NCI-H510A treated with DMSO at 0.1 percent for 48 hours (cell line): ENCODE measurements at regions not wholly inside any gene's neighbourhood (a gene's known extent, or its start where the extent isn't known, plus 50 kb on each side); places are given as distances from the start of the nearest gene placed in this dataset.
"Not testable (repeated sequence)": the region's sequence is repeated elsewhere in the genome, so short reads cannot be mapped to it uniquely, and the experiment has no call there.

Experiments
- DNase-seq: peaks from one replicate; lab custom pipeline; 2025; lab: John Stamatoyannopoulos, UW

DNA sequence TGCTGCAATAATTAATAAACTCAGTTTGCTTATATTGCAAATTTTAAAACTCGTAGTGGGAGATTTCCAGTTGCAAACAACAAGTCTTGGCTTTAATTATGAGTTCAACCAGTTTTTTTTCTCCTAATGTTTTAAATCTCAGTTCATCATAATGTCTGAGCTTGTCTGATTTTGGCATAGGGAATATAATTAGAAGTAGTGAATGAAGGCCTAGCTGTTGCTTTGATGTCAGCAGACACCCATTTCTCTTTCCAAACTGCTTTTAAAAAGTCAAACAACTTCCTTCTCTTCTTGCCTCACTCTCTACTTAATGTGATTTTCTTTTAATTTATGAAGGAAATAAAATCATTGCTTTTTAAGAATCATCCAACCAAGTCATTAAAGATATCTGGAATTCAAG, 1462.1 kb downstream of the DPP10 start:
- DNase-seq = no peak

DNA sequence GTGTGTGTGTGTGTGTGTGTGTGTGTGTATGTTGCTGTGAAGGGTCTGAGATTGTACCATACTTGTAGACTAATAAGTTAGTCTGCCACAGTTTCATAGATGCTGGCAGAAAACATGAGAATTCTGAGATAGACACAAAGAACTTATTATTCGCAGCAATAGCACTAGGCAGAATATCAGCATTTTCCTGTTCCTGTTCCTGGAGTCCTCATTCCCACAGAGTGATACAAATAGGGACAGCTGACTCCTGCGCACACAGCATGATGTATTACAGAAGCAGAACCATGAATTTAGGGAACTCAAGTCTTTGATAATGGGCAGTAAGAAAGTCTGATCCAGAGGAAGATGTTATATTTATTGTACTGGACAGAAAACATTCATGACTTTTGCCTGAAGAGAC, 1466.3 kb downstream of the DPP10 start:
- DNase-seq = no peak

DNA sequence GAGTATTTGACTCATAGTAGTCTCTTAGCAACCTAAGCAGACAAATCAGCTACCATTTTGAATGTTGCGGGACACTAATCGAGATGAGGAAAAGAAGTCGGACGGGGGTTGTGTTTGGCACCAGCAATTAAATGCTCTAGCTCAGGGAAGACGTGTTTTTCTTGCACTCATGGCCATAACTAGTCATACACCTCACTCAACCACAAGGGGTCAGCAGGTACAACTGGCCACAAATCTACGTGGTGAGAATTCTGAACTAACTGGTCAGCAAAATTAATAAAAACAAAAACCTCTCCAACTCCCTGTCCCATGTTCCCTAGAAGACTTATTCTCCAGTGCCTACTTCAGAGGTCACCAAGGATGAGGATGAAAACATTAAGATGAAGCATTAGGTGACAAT, 1467.8 kb downstream of the DPP10 start:
- DNase-seq = no peak

DNA sequence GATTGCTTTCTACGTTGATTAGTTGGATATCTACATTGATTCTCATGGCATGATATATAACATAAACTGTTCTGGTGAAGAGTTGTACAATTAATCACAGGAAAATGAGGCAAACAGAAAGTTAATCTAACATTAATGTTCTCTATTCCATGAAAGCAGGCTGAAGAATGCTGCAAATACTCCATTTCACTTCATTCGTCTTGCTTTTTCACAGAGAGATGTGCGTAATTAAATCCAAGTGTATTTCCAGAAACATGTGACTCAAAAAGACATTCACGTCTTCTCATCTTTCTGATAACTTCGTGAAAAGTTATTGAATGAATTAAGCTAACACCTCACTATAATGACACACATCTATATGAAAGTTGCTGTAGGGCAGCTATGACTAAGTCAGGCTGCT, 1471.5 kb downstream of the DPP10 start:
- no peak for DNase-seq

DNA sequence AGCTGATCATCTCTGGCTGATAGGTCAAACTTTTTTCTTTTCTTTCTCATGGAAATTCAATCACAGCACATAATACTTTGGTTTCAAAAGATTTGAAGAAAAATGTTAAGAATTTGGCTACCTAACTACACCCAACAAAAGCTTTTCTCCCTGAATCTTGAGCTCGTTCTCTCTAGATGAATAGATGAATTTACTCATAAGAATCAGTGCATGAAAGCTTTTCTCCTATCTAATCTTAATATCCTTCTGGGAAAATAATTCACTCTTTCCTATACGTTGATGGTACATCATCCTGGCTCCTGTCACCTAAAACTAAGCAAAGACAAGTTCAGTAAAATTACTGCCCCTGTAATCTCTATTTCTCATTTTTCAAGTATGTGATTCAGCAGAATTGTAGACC, 1479.1 kb downstream of the DPP10 start:
- no peak for DNase-seq

DNA sequence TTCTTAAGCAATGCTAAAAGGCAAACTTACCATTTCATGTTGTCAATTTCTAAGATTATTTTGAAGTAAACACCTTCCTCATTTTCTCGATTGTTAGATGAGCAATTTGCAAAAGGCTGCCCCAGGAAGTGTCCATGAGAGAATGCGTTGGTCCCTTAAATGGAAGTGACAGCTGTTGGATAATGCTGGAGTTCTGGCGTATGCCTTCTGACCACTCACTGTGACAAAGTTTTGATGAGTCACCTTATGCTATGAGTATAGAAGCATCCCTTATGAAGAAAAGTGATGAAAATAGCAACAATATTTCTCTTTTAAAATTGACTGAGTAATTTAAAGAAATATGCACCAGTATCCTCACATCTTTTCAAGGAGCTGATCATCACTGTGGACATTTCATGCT, 1497.5 kb downstream of the DPP10 start:
- DNase-seq = no peak

DNA sequence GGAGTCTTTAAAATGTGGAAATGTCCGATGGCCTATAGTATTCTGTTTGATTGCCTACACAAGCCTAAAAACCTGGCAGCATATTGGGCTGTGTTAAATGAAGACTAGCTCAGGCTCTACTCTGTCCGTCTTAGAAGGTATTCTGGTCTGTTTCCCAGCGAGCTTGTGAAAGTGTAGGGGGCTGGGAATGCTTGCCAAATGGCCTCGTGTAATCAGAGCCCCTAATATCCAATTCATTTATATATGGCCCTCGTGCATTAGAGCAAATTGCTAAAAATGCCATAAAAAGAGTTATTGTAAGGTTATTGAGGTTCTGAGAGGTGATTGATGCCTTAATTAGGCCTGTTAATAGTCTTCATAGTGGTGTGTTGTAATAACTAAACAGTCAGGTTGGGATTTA, 1500.4 kb downstream of the DPP10 start:
- DNase-seq = no peak

DNA sequence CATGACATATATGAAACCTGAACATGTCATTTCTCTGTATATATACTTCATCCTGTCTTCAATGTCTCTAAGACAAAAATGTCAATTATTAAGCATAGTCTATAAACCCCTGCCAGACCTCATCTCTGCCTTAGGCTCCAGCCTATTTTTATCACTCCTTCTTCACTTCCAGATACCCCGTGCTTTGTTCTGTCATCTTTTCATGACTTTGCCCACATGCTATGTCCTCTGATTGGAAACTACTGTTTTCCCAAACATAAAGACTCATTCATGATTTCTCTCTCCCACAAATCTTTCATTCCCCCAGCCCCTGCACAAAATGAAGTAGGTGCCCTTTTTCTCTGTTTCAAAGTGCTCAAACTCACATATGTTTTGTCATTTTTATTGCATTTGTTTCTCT, 1503.9 kb downstream of the DPP10 start:
- no peak for DNase-seq

DNA sequence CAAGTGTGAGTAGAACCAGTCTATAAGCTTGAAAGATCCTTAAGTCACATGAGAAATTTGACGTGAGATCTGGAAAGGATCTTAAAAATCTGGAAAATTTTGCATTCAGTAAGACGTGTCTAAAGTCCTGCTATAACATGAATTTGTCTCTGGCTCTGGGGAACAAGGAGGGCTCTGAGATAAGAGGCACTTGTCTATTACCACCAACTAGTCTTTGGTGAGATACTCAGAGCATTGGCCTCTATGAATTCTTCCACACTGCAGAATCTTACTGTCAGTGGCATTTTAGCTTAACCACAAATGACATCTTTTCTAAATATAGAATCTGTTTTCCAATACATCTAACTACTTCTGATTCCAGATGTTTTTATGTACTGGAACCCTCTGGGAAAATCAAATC, 1504.5 kb downstream of the DPP10 start:
- DNase-seq = no peak

DNA sequence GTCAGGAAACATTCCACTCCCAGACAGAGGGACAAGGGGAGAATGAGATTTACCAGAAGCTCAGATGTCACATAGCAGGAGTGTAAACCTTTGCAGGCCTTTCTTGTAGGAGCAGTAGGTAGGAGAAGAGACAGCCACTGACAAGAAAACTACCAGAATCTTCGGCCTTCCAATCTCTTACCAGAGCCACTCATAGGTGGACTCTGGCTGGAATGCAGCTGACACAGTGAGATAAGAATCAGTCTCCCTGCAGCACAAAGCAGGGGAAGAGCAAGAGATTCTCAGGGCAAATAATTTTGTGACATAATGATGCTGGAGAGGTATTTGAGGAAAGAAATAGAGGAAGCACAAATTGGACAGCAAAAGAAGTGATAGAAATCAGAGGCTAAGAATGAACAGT, 1534.5 kb downstream of the DPP10 start:
- DNase-seq = no peak

DNA sequence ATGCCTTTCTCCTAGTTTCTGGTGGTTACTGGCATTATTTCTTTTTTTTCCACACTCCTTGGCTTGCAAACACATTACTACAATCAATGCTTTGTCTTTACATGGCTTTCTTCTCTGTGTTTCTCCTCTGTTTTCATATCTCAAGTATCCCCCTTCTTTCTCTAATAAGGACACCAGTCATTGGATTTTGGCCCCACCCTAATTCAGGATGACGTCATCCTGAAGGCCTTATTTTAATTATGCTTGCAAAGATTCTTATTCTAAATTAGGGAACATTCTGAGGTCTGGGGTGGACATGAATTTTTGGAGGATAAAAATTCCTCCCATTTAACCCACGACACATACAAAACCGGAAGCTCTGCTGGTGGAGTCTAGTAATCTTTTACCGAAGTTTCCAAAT, 1556.6 kb downstream of the DPP10 start:
- no peak for DNase-seq

DNA sequence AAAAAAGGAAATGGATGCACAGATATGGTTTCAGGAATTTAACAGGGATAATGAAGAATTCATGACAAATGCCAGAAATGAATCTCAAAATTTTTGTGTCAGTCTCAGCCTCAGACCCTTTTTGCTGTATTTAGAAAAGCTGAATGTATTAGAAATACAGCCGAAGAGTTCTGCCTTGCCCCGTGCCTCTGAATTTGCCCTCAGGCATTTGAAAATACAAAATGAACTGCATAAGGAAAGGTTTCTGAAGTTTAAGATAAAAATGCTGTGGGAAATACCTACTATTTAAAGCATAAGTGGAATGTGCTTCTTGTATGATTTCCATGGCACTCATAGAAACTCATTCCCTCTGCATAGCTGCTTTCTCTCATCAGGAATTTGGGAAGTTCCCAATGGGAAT, 1580.6 kb downstream of the DPP10 start:
- no peak for DNase-seq

DNA sequence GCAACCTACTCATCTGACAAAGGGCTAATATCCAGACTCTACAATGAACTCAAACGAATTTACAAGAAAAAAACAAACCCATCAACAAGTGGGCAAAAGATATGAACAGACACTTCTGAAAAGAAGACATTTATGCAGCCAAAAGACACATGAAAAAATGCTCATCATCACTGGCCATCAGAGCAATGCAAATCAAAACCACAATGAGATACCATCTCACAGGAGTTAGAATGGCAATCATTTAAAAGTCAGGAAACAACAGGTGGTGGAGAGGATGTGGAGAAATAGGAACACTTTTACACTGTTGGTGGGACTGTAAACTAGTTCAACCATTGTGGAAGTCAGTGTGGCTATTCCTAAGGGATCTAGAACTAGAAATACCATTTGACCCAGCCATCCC, 1596.3 kb downstream of the DPP10 start:
- not testable (repeated sequence) for DNase-seq

DNA sequence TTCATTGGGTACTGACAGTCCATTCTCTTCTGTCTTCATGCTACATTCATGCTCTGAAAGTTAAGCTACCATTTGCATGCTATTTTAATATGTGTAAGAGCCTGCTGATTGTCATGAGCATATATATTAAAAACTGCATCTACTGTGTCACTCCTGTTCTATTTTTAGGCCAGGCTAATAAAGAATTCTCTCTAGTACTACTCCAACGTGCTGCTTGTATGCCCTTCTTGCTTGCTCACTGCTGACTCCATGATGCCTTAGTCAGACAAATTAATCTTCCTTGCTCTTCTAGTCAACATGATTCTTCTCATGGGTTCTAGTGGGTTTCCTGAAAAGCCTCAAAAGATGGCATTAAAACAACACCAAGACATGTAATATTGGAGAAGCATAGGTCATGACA, 1600.1 kb downstream of the DPP10 start:
- no peak for DNase-seq

DNA sequence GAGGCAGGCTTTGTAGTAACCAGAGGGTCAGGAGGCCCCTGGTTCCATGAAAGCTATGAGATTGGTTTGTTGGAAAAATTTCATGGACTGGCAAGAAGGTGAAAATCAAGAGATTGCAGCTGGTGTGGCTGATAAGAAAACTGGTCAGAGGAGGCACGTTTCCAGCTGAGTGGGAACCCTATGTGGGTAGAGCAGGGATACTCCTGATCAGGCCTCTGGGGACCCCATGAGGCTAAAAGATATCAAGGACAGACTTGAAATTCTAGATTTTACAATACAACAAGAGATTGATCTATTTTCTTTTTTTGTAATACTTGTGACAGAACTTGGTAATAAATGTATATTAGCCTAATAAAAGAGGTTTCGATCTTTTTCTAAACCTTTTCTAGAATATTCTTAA, 1615.1 kb downstream of the DPP10 start:
- no peak for DNase-seq

DNA sequence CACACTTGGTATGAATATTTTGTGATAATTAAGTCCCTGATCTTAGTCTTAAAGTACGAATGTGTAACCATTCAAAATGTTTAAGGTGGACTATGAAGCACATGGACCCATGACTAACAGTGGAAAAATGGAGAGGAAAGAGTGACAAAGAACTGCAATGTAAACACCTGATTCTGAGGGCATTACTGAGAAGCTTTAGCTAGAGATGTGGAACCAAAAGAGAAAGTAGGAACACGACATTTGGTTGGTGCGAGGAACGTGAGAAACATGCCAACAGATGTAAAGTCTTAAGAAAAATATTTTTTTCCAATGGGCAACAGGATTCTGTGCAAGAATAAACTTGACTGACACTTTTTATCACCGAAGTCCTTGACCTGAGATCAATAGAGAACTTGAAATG, 1618.6 kb downstream of the DPP10 start:
- DNase-seq = no peak

DNA sequence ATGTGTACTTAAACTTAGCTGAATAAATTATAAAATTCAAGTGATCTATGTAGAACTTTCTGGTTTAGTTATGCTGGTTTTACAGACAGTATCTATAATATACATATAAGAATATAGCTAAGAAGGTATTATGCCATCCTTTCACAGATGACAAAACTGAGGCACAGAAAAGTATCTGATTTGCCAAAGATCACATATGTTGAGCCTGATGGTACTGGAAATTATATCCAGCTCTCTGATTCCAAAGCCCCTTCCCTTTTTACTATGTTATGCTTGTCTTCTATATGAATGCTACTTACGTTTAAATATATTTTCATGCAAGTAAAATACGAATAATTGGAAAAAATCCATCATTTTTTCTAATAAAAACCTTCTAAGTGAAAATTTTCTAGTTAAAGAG, 1631.3 kb downstream of the DPP10 start:
- DNase-seq = no peak

DNA sequence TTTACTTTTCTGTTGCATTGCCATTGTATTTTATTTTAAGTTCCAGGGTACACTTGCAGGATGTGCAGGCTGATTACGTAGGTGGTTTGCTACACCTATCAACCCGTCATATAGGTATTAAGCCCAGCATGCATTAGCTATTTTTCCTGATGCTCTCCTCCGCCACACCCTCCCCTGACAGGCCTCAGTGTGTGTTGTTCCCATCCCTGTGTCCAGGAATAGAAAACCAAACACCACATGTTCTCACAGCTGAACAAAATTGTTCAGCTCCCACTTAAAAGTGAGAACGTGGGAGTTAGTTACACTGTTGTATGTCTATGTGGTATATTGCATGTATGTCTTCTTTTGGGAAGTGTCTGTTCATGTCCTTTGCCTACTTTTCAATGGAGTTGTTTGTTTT, 1631.7 kb downstream of the DPP10 start:
- DNase-seq = no peak

DNA sequence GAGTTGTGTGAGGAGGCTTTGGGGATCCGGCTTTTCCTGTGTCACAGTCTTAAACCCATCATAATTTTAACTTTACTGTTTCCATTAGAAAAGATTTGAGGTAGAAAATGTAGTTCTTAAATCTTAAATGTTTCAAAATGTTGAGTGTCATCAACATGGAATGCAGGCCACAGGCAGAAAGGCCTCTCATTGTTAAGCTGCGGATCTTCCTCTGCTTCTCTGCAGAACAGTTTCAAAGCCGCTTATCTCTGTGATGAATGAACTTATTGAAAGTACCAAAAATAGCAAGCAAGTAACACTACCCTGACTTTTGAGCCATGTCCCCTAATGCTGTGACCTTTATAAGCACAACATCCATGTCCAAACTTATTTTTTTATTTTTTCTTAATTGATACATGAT, 1645.8 kb downstream of the DPP10 start:
- DNase-seq = no peak

DNA sequence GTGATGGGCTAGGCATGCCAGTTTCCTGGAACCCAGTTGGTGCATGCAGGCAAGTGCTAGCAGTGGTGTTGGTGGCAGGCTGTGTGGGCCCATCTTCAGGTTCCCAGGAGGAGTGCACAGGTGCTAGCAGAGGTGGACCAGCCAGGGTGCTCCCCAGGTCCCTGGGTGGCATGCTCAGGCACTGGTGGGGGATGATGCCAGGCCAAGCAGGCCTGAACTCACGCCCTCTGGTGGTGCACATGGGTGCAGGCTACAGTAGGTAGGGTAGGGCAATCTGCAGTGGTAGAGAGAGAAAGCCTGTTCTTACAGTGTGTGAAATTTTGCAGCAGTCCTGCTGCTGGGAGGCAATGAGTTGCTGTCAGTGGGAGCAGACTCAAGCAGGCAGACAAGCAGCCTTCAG, 1651.8 kb downstream of the DPP10 start:
- no peak for DNase-seq

DNA sequence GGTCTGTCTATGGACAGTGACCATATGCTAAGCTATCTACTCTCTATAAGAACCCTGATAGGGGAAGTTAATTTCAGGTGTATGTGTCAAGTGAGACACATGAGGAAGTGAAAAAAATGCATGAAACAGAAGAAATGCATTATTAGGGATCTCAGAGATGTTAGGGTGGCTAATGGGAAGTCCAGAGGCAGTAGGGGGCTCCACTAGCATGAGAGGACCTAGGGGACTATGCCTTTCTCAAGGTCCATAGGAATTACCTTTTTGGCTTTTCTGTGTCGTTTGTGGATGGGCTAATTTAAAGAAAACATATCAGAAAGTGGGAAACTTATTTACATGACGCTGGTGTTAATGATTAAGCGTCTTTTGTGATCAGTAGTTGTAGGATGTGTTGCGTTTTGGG, 1653.2 kb downstream of the DPP10 start:
- no peak for DNase-seq

DNA sequence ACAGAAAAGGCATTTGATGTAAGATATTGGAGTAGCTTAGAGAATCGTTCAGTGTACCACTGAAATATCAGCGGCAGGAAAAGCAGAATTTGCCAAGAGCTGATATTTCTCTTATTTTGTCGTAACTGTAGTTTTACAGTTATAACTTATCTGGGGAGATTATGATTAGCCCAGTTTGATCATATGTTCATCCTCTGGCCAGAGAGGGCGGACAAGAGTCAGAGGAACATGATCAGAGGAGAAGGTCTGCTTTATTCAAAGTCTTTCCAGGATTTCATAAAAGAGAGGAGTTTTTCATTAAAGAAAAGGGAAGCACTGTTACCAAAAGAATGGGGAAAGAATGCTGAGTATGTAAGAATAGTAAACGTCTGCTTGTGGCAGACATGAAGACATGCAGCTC, 1655.6 kb downstream of the DPP10 start:
- no peak for DNase-seq

DNA sequence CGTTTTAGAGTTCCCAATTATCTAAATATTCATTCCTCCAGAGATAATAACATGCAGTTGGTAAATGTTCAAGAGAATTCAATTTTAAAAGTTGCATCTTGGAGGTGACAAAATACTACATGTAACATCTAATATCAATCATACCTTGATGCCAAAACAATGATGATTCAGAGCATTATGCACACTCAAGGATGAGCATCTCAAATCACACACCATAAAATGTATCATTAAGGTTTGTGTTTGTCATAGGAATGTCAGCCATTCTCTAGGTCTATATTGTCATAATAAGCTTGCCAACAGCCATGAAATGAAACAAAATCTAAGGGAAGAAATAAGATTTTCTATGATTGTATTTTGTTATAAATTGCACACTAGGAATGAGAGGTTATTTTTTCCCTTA, 1667.0 kb downstream of the DPP10 start:
- DNase-seq = no peak

DNA sequence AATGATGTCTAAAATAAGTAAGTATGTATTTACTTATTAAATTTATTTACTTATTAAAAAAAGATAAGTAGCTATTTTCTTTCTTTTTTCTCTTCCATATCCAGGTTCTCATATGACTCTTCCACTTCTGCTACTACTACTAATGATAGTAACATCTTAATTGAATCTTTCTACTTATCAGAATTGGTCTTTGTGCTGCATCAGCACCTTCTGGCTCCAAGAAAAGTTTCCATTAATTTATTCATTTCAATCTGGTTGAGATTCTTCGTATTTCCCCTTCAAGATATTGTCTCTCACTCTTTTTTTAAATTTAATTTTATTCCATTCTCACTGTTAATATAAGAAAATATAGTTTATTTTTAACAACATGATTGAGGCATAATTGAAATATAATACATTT, 1675.4 kb downstream of the DPP10 start:
- DNase-seq = no peak

DNA sequence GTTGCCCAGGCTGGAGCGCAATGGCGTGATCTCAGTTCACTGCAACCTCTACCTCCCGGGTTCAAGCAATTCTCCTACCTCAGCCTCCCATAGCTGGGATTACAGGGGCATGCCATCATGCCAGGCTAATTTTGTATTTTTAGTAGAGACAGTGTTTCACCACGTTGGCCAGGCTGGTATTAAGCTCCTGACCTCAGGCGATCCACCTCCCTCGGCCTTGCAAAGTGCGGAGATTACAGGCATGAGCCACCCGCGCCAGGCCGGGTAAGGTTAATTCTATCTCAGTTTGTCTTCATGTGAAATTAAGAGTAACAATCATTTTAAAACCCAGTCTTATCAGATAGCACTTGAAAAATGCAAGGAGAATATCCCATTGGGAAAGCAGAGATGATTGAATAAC, 1681.7 kb upstream of the DDX18 start:
- DNase-seq = no peak
